HG03432 (cell line): ENCODE measurements at regions not wholly inside any gene's neighbourhood (a gene's known extent, or its start where the extent isn't known, plus 50 kb on each side); places are given as distances from the start of the nearest gene placed in this dataset.

ENCODE experiments used
- ATAC-seq: cut with Tn5 transposase; IDR thresholded peaks from one replicate; pipeline ENCODE4 v1.9.1; 2021; ENCODE audit warnings: mild to moderate bottlenecking, moderate library complexity; ENCODE audit not compliant: unreplicated experiment

- peak; percentile 48 for ATAC-seq
These were observed 88.7 kb downstream of the UGCG start for GRCh38 chr9:111985315-111985714.

DNA sequence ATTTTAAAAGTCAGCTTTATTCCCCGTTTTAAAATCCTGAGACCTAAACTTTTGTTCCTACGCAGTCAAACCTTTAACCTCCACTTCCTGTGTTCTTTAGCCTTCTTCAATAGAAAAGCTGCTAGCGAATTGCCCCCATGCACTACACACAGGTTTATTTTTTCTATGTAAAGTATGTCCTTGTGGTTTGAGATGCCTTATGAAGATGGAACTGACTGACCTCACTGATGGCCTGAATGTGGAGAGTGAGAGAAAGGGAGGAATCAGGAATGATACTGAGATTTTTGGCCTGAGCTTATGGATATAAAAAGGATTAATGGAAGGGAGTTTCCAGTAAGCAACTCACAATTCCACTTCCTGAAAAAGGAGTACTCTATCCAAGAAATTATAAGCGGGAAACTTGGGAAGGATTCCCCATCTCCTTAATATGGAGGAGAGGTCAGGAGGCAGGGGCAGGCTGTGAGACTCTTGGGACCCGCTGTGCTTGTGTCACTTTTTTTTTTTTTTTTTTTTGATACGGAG, 89.5 kb downstream of the UGCG start:
- ATAC-seq = no peak
